Lung (tissue), 11 donors: ENCODE measurements at regions not wholly inside any gene's neighbourhood (a gene's known extent, or its start where the extent isn't known, plus 50 kb on each side); places are given as distances from the start of the nearest gene placed in this dataset.

ENCODE experiments used
- ATAC-seq: fragments of 200-7000 bp; cut with Tn5 transposase; one replicate; pipeline ENCODE4 v1.9.1; 2020; ENCODE audit warnings: moderate number of reproducible peaks; ENCODE audit not compliant: insufficient read depth, low FRiP score
- DNase-seq, 3 donors: peaks; one replicate each; pipeline ENCODE4 v3.0.0-alpha.2; 2013 to 2017
- H3K27ac ChIP-seq, 2 donors: one replicate each; pipeline ENCODE4 v1.5.1; 2013; ENCODE audit warnings: mild to moderate bottlenecking in 2 of 2, moderate library complexity in 2 of 2, control low read depth in 1 of 2, inconsistent platforms in 1 of 2, low read depth in 1 of 2, low read length in 1 of 2
- H3K27me3 ChIP-seq, 3 donors: one replicate each; pipeline ENCODE4 v1.5.1; 2013; ENCODE audit warnings: low read length in 2 of 3; ENCODE audit not compliant: control insufficient read depth in 3 of 3, insufficient read depth in 3 of 3
- H3K36me3 ChIP-seq, 4 donors: one replicate each; pipeline ENCODE4 v1.5.1; 2013; ENCODE audit warnings: low read length in 4 of 4, mild to moderate bottlenecking in 1 of 4, moderate library complexity in 1 of 4; ENCODE audit not compliant: control insufficient read depth in 4 of 4, insufficient read depth in 4 of 4
- H3K4me1 ChIP-seq, 5 donors: one replicate each; pipeline ENCODE4 v1.5.1; 2013; ENCODE audit warnings: low read length in 5 of 5, mild to moderate bottlenecking in 2 of 5, moderate library complexity in 1 of 5; ENCODE audit not compliant: control insufficient read depth in 5 of 5, insufficient read depth in 5 of 5
- H3K4me3 ChIP-seq: one replicate; pipeline ENCODE4 v1.5.1; 2013; ENCODE audit warnings: mild to moderate bottlenecking, control low read depth, moderate library complexity
- H3K9ac ChIP-seq, 2 donors: one replicate each; pipeline ENCODE4 v1.5.1; 2013; ENCODE audit warnings: low read length in 2 of 2, control low read depth in 1 of 2; ENCODE audit not compliant: insufficient read depth in 1 of 2
- H3K9me3 ChIP-seq, 4 donors: one replicate each; pipeline ENCODE4 v1.5.1; 2013; ENCODE audit warnings: low read length in 3 of 4, mild to moderate bottlenecking in 1 of 4, moderate library complexity in 1 of 4; ENCODE audit not compliant: control insufficient read depth in 4 of 4, insufficient read depth in 3 of 4
- WGBS, 2 donors: extraction: QIAGEN DNeasy Blood & Tissue Kit; methylation state at CpG; one replicate each; pipeline ENCODE4 v1.1.7; 2013; 5-methylcytosine and 5-hydroxymethylcytosine counted together
- TF ChIP-seq, protein P1 (sequence below): IDR thresholded peaks from 2 replicates; pipeline ENCODE4 v1.5.1; 2012; ENCODE audit warnings: mild to moderate bottlenecking; ENCODE audit errors: control extremely low read depth, extremely low read depth
- donor health status: control.
- donor health status: control.
- donor health status: Bipolar disorder and iron deficiency.
- donor health status: healthy.
- donor health status: DM: yes; HTN: yes; CAD: no.

DNA sequence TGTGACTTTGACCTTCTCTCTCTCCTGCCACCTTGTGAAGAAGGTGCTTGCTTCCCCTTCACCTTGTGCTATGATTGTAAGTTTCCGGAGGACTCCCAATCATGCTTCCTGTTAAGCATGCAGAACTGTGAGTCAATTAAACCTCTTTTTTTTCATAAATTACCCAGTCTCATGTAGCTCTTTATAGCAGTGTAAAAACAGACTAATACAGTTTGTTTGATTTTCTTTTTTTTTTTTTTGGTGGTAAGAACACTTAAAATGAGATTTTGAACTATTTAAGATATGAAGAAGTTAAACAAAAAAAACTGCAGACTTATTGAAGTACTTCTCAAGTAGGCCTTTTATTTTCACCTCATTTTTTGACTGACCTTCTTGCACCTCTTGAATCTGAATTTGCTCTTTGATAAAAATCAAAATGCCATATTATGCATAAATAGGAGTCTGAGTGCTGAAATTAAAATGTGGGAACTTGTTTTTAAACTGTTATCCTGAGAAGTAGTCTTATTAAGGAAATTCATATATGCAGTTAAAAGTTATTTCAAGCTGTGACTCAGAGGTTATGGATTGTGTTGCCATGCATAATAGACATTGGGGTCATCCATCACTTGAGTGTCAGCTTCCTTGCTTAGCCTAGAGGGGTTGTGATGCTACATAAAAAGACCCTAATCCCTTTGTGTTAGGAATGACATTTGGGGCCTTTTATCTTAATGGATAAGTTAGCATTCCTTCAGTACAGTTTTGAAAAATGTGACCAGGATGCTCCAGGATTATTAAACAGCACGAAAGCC lies 447.9 kb upstream of the FKBP1C start:
- no peaks in the 10 kb centered on the region for H3K27me3 ChIP-seq
- DNase-seq: peak in 2 of 3 donors; percentile 29 to 43
- H3K36me3 ChIP-seq: no peaks in the 10 kb centered on the region
- TF ChIP-seq, protein P1, sequence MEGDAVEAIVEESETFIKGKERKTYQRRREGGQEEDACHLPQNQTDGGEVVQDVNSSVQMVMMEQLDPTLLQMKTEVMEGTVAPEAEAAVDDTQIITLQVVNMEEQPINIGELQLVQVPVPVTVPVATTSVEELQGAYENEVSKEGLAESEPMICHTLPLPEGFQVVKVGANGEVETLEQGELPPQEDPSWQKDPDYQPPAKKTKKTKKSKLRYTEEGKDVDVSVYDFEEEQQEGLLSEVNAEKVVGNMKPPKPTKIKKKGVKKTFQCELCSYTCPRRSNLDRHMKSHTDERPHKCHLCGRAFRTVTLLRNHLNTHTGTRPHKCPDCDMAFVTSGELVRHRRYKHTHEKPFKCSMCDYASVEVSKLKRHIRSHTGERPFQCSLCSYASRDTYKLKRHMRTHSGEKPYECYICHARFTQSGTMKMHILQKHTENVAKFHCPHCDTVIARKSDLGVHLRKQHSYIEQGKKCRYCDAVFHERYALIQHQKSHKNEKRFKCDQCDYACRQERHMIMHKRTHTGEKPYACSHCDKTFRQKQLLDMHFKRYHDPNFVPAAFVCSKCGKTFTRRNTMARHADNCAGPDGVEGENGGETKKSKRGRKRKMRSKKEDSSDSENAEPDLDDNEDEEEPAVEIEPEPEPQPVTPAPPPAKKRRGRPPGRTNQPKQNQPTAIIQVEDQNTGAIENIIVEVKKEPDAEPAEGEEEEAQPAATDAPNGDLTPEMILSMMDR: no peak
- ATAC-seq: no peak
- WGBS, 2 donors: 57 to 70% methylated on average over 2 of the region's 2 CpGs
- no peaks in the 10 kb centered on the region for H3K4me1 ChIP-seq
- no peak overlapping the region for H3K4me3 ChIP-seq
- H3K27ac ChIP-seq: no peak overlapping the region
- H3K9me3 ChIP-seq: no peaks in the 10 kb centered on the region
- no peak overlapping the region for H3K9ac ChIP-seq

GRCh38 chr6:62746968-62747367 lies 460.9 kb upstream of the KHDRBS2 start:
- H3K4me1 ChIP-seq: no peaks in the 10 kb centered on the region
- ATAC-seq (no peak), DNase-seq (no peak)
- no peaks in the 10 kb centered on the region for H3K9me3 ChIP-seq
- no peak overlapping the region for H3K27ac ChIP-seq
- 93 to 100% methylated on average over 1 of the region's 1 CpG for WGBS, 2 donors
- H3K9ac ChIP-seq: no peak overlapping the region
- TF ChIP-seq, protein P1: no peak
- H3K27me3 ChIP-seq: no peaks in the 10 kb centered on the region
- H3K36me3 ChIP-seq: no peaks in the 10 kb centered on the region
- no peak overlapping the region for H3K4me3 ChIP-seq

DNA sequence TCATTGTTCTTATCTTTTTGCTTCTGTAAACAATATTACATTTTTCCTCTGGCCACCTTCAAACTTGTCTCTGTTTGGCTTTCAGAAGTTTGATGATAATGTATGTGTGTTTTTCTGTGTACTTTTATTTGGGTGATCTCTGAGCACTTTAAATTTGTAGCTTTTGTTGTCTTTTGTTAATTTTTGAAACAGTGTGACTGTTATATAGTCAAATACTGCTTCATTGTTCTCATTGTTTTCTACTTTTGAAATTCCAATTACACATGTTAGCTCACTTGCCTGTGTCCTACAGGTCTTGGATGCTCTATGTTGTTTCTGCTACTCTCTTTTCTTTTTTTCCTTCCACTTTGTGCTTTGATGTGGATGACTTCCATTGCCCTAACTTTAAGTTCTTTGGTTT lies 460.1 kb upstream of the KHDRBS2 start:
- Histone ChIP-seq H3K4me1 (no peaks in the 10 kb centered on the region), H3K9ac (no peak overlapping the region), H3K36me3 (no peaks in the 10 kb centered on the region), H3K27me3 (no peaks in the 10 kb centered on the region), H3K4me3 (no peak overlapping the region), H3K27ac (no peak overlapping the region), H3K9me3 (no peaks in the 10 kb centered on the region)
- DNase-seq (no peak), ATAC-seq (no peak)
- TF ChIP-seq, protein P1: no peak

DNA sequence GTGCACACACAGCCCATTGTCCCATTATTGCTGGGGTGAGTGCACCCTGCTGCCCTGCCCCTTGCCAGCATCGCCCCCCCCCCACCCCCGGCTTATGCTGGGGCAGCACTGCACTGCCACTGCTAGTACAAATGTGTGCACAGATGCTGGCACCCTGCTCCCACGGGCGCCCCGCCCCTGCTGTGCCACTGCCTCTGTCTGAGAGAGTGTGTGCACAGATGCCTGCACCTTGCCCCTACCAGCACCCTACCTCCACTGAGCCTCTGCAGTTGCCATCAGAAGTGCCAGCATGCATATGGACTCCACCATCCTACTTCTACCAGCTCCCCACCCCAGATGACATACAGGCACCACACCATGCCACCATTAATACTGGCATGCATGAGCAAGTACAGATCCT lies 454.6 kb upstream of the KHDRBS2 start:
- ATAC-seq (no peak), DNase-seq (no peak)
- H3K27ac ChIP-seq: no peak overlapping the region
- peaks cover 0 to 7% (median 0%) of the 10 kb centered on the region in 4 donors for H3K9me3 ChIP-seq
- H3K27me3 ChIP-seq: no peaks in the 10 kb centered on the region
- 96 to 100% methylated on average over 5 of the region's 5 CpGs for WGBS, 2 donors
- TF ChIP-seq, protein P1: no peak
- H3K4me1 ChIP-seq: no peaks in the 10 kb centered on the region
- no peak overlapping the region for H3K9ac ChIP-seq
- H3K4me3 ChIP-seq: no peak overlapping the region
- H3K36me3 ChIP-seq: no peaks in the 10 kb centered on the region
